Ovary (tissue), 3 donors: ENCODE measurements at regions not wholly inside any gene's neighbourhood (a gene's known extent, or its start where the extent isn't known, plus 50 kb on each side); places are given as distances from the start of the nearest gene placed in this dataset.

Experiments used
- CTCF ChIP-seq, 3 donors: fragments of 450-650 bp in 2 of 3; fragments of 200-600 bp in 1 of 3; IDR thresholded peaks; one replicate each; pipeline versions ENCODE4 v1.5.1 to v1.8.0; 2016 to 2022; ENCODE audit warnings: antibody characterized with exemption in 3 of 3, mild to moderate bottlenecking in 1 of 3
- POLR2A ChIP-seq: fragments of 450-650 bp; IDR thresholded peaks from one replicate; pipeline ENCODE4 v1.6.1; 2017; ENCODE audit warnings: antibody characterized with exemption, mild to moderate bottlenecking, moderate library complexity
- donor health status: DM: no; HTN: no; CAD: no.

GRCh38 chr13:111907341-111907880 lies 159.5 kb upstream of the SOX1 start:
- TF ChIP-seq CTCF (IDR thresholded peaks at IDR 0.05) (no peak), POLR2A (no peak)
